Neural crest cell (in vitro differentiated cells): ENCODE measurements at regions not wholly inside any gene's neighbourhood (a gene's known extent, or its start where the extent isn't known, plus 50 kb on each side); places are given as distances from the start of the nearest gene placed in this dataset.

Experiments used
- DNase-seq: peaks from one replicate; pipeline ENCODE4 v3.0.0; 2021; ENCODE audit warnings: low read depth, mixed read lengths, low spot score
- H3K27ac Mint-ChIP-seq: one replicate; pipeline ENCODE4 v1.8.0; 2021; ENCODE audit warnings: mild to moderate bottlenecking, mixed read lengths; ENCODE audit not compliant: unreplicated experiment
- H3K27me3 Mint-ChIP-seq: 2 replicates; pipeline ENCODE4 v1.8.0; 2021; ENCODE audit warnings: low read depth, mild to moderate bottlenecking, mixed read lengths
- H3K36me3 Mint-ChIP-seq: 2 replicates; pipeline ENCODE4 v1.8.0; 2021; ENCODE audit warnings: low read depth, mild to moderate bottlenecking, mixed read lengths
- H3K4me1 Mint-ChIP-seq: 2 replicates; pipeline ENCODE4 v1.8.0; 2021; ENCODE audit warnings: mixed read lengths
- H3K4me3 Mint-ChIP-seq: one replicate; pipeline ENCODE4 v1.8.0; 2021; ENCODE audit warnings: mild to moderate bottlenecking, mixed read lengths
- H3K9me3 Mint-ChIP-seq: 2 replicates; pipeline ENCODE4 v1.8.0; 2021; ENCODE audit warnings: mixed read lengths
- CTCF ChIP-seq: fragments of 200-600 bp; sonication (generic); conservative IDR thresholded peaks from 2 replicates; pipeline ENCODE4 v1.5.0; 2021; ENCODE audit warnings: antibody characterized with exemption, mild to moderate bottlenecking

GRCh38 chr18:70468861-70469547 is 180.2 kb downstream of the SOCS6 start:
- no peak overlapping the region for H3K27ac Mint-ChIP-seq
- H3K27me3 Mint-ChIP-seq, result no peaks in the 10 kb centered on the region
- H3K4me1 Mint-ChIP-seq, result peaks cover 15% of the 10 kb centered on the region
- no peak overlapping the region for H3K4me3 Mint-ChIP-seq
- H3K9me3 Mint-ChIP-seq, result no peaks in the 10 kb centered on the region
- TF ChIP-seq CTCF, result no peak
- H3K36me3 Mint-ChIP-seq, result no peaks in the 10 kb centered on the region
- DNase-seq, result no peak

- no peaks in the 10 kb centered on the region for H3K9me3 Mint-ChIP-seq
- H3K27ac Mint-ChIP-seq, result no peak overlapping the region
- peak overlapping the region; percentile 86 for H3K4me3 Mint-ChIP-seq
- peaks cover 25% of the 10 kb centered on the region for H3K4me1 Mint-ChIP-seq
- peak; percentile 46 for TF ChIP-seq CTCF
- DNase-seq, result peak; percentile 60
- H3K36me3 Mint-ChIP-seq, result no peaks in the 10 kb centered on the region
- H3K27me3 Mint-ChIP-seq, result no peaks in the 10 kb centered on the region
Observed at GRCh38 chr18:70464343-70465114, 175.7 kb downstream of the SOCS6 start.

GRCh38 chr18:70463085-70463484 is 174.2 kb downstream of the SOCS6 start:
- Mint-ChIP-seq H3K36me3 (no peaks in the 10 kb centered on the region), H3K27ac (no peak overlapping the region), H3K4me1 (peaks cover 16% of the 10 kb centered on the region), H3K9me3 (no peaks in the 10 kb centered on the region), H3K4me3 (peak overlapping the region; percentile 25), H3K27me3 (no peaks in the 10 kb centered on the region)
- DNase-seq, result no peak
- no peak for TF ChIP-seq CTCF

- DNase-seq, result no peak
- H3K4me1 Mint-ChIP-seq, result peaks cover 16% of the 10 kb centered on the region
- no peak overlapping the region for H3K4me3 Mint-ChIP-seq
- H3K9me3 Mint-ChIP-seq, result no peaks in the 10 kb centered on the region
- no peaks in the 10 kb centered on the region for H3K27me3 Mint-ChIP-seq
- H3K36me3 Mint-ChIP-seq, result no peaks in the 10 kb centered on the region
- no peak for TF ChIP-seq CTCF
- no peak overlapping the region for H3K27ac Mint-ChIP-seq
Observed at GRCh38 chr18:70462078-70462439, 173.2 kb downstream of the SOCS6 start.

GRCh38 chr18:70461323-70462077 is 172.7 kb downstream of the SOCS6 start:
- no peak overlapping the region for H3K4me3 Mint-ChIP-seq
- H3K9me3 Mint-ChIP-seq, result no peaks in the 10 kb centered on the region
- peaks cover 16% of the 10 kb centered on the region for H3K4me1 Mint-ChIP-seq
- TF ChIP-seq CTCF, result no peak
- no peak overlapping the region for H3K27ac Mint-ChIP-seq
- no peak for DNase-seq
- no peaks in the 10 kb centered on the region for H3K27me3 Mint-ChIP-seq
- no peaks in the 10 kb centered on the region for H3K36me3 Mint-ChIP-seq
